GM19351 (cell line): ENCODE measurements at regions not wholly inside any gene's neighbourhood (a gene's known extent, or its start where the extent isn't known, plus 50 kb on each side); places are given as distances from the start of the nearest gene placed in this dataset.
"Not testable (repeated sequence)": the region's sequence is repeated elsewhere in the genome, so short reads cannot be mapped to it uniquely, and the experiment has no call there.

Source experiments
- ATAC-seq: cut with Tn5 transposase; IDR thresholded peaks from one replicate; pipeline ENCODE4 v1.9.1; 2021; ENCODE audit warnings: mild to moderate bottlenecking, moderate library complexity; ENCODE audit not compliant: unreplicated experiment

DNA sequence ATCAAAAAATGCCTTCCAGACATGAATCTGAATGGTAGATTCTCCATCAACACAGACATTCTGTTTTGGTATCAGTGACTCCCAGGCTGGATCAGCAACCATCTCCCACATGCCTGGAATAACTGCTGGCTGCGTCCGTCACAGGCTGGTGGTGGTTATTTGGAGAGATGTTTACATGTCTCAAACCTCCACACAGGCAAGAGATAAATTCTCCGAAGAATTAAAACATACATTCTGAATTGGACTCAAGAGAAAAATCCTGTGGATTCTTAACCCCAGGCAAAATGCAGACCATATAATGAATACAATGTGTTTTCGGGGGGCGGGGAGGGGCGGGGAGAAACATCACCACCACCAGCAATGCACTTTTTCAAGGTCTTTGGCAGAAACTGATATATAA lies 108.2 kb downstream of the THBS2 start:
- no peak for ATAC-seq

DNA sequence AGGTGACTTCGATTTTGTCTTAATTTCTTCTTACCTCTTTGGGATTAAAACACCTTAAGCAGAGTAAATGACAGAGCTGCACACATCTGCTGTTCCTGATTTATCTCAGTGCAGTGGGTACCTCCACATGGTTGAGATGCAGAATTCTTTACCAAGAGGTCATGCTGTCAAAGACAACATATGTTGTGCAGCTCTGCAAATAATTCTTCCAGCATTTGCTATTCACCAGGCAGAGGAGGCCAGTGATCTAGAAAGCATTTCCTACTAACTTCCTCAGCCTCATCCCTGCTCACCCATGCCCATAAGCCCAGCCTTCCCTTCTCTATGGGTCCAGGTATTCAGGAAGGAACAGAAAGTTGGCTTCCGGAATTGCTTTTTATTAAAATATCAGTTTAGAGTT lies 109.3 kb downstream of the THBS2 start:
- no peak for ATAC-seq

DNA sequence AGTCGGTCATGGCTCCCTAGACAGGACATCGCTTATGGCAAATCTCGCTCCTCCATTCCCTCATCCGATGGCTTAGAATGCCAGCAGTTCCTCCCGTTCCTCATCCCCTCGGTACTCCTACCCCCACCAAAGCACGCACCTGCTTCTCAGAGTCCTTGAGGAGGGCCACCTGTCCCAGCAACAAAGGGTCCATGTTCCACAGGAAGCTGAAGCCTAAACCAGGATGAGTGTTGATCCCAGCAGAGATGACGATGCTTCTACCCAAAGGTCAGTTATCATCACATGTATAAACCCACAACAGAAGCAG lies 111.2 kb downstream of the THBS2 start:
- no peak for ATAC-seq

DNA sequence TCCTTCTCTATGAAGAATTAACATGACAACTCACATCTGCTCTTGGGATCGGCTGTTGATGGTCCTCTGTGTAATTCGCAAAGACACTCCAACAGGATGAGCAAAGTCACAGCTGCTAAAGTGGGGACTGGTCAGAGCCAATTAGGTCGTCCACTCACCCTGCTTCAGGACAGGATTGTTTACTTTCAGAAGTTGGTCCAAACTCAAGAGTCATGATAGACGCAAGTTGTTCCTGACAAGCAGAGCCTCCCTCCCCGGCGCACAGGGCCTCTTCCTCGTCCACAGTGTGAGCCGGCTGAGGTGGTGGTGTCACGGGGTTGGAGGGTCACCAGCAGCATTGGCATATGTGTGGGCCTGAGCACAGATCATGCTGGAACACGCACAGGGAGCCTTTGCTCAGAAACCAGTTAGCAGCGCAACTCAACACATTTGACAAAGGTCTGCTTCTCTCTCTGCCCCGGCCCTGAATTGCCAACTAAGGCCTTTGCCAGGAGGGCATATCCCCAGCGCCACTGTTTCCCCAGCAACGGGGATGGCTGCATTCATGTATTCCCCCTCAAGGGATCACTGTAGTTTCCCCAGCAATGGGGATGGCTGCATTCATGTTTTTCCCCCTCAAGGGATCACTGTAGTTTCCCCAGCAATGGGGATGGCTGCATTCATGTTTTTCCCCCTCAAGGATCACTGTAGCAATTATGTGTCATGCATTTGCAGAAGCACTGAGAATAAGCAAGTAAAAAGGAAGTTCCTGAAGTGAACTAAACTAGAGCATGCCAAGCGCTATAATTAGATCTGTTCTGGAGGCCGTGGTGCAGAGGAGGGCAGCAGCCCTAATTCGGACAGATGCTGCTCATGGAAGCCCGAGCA lies 111.7 kb downstream of the THBS2 start:
- ATAC-seq, result no peak

DNA sequence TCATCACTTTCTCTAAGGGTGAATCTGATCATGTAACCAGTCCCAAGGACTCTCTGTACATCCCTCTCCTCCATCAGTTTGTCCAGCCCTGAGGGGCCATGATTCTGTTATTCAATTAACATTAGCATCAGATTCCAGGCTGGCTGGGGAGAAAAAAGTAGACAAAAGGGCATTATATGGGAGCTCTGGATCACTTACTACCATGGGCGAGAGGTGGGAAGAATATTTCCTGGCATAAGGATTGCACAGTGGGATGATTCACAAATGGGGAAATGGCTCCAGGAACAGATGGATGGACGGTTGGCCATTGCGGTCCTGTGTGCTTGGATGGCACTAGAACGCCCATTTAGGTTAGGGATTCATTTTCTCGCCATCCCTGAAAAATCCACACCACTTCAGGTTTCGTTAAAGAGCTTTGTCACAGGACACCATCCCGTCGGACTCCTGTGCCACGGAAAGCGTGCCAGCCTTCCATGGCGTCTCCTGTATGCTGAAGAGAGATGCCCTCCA lies 112.6 kb downstream of the THBS2 start:
- ATAC-seq, result no peak

DNA sequence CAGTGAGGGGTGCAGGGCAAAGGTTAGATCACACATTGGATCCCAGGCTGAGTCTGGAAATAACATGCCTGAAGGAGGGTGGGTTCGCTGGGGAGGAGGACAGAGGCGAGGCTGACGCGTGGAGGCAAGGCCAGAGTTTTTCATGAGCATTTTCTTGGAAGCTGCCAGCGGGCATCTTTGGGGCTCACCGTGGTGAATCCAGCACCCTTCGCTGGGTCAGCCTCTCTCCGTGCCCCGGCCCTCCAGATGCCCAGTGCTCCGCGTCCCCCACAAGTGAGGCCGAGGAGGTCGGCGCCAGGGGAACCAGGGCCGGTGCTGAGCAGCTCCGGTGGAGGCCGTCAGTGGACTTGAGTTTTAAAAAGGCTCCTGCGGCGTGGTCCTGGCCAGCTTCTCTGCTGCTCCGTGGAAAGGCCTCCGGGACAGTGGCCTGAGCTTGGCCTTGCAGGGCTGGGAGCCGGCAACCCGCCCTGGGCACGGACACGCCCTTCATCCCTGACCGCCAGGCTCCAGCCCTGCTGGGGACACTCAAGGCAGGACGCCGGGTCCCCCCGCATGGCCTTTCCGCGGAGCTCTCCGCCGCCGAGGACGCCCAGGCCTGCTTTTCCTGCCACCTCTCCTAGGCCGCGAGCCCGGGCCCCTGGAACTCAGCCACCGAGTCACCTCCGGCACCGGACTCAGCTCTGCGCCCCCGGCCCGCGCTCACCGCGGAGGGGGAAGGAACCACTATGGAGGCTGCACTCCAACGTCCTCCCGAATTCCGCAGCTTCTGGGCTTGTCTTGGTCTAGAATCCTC lies 114.3 kb downstream of the THBS2 start:
- no peak for ATAC-seq

DNA sequence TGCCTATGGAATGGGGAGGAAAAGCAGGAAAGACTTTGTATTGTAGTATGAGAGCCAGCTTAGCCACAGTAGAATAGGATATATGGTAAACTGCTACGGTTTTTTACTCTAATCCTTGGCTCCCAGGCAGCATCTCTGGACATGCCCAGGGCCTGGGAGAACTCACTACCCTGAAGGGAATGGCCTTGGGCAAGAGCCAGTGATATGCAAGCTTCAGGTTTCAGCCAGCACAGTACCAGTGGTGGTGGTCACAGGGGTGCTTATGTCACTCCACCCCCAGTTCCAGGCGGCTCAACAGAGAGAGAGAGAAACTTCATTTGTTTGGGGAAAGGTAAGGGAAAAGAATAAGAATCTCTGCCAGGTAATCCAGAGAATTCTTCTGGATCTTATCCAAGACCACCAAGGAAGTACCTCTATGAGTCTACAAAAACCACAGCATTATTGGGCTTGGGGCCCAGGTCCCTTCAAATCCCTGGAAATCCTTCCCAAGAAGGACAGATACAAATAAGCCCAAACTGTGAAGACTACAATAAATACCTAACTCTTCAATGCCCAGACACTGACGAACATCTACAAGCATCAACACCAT lies 121.2 kb downstream of the THBS2 start:
- no peak for ATAC-seq

DNA sequence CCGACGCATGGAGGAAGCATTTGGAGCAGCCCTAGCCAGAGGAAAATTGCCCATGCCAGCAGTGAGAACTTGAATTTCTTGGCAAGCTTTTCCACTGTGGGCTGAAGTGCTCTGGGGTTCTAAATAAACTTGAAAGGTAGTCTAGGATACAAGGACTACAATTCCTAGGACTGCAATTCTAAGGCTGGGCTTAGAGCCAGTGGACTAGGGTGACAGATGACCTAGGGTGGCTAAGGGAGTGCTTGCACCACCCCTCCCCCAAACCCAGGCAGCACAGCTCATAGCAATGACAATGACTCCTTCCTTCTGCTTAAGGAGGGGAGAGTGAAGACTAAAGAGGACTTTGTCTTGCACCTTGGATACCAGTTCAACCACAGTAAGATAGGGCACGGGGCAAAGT lies 122.3 kb downstream of the THBS2 start:
- no peak for ATAC-seq

DNA sequence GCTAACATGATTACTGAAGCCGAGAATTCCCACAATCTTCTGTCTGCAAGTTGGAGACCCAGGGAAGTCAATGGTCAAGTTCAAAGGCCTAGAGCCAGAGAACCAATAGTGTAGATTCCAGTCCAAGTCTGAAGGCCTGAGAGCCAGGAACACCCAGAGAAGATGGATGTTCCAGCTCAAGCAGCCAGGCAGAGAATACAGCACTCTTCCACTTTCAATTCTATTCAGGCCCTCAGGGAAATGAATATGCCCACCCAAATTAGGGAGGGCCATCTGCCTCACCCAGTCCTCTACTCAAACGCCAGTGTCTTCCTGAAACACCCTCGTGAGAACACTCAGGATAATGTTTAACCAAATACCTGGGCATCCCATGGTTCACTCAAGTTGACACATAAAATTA lies 123.5 kb downstream of the THBS2 start:
- ATAC-seq, result no peak

DNA sequence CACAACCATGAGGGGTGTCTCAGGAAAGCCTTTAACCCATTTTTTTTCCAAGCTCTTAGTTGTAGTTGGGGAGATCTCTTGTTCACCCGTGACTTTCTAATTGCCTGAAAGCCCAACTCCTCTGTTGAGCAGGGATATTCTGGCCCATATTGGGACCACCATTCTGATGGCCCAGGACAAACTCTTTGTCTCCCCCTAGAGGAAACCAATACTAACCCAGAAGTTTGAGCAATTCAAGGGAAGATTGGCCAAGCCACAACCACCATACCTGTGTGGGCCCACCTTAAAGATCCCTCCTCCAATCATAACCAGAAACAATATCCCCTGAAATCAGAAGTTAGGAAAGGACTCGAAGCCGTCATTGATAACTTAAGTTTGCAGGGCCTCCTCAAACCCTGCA lies 132.6 kb downstream of the THBS2 start:
- no peak for ATAC-seq

DNA sequence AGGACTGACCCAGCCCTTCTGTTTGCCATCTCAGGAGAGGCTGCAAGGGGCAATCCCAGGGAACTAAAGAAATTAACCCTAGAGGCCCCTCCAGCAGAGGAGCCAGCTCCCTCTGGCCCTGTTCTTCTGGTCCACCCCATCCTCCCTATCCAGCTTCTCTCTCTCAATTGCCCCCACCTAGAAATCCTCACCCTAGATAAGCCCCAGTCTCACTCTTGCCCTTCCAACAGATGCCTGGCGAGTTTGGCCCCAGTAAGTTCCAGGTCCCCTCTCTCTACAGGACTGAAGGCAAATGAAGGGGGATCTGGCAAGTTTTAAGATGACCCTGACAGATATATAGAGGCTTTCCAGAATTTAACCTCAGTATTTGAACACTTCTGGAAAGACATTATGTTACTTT lies 134.0 kb downstream of the THBS2 start:
- no peak for ATAC-seq

DNA sequence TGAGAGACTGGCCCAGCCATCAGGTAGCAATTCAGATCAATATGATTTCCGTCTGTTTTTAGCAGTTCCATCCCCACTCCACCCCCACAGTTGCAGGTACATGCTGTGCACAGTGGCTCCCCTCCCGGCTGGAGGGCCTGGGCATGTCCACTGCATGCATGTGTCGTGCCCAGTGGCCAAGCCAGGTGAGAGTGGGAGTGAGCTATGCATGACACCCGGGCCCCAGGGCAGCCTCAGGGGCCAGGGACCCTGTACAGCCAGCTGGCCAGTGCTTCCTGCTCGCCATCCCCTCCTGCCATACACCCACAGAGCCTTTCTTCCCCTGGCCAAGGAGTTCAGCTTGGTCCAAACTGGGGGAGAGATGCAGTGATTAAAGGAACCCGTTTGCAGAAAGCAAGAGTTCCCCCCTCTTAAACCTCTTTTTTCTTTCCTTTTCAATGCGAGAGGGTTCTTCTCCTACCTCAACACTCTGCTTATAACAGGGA lies 135.3 kb downstream of the THBS2 start:
- no peak for ATAC-seq

DNA sequence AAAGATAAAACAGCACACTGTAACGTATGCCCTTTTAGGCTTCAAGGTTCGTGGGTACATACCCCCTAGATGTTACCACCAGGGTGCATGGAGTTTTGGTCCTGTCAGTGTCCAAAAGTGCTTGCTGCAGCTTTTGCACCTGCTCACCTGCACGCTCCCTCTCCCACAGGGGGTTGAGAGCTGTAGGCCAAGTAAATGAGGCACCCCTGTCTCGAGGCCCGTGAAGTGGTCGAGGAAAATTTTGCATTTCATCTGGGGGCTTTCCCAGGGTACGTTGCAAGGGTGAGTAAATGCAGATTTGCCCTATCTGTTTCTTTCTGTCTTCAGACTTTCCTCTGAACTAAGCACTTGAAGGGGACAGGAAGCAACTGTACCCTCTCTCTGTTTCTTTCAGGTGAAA lies 136.0 kb downstream of the THBS2 start:
- ATAC-seq, result no peak

DNA sequence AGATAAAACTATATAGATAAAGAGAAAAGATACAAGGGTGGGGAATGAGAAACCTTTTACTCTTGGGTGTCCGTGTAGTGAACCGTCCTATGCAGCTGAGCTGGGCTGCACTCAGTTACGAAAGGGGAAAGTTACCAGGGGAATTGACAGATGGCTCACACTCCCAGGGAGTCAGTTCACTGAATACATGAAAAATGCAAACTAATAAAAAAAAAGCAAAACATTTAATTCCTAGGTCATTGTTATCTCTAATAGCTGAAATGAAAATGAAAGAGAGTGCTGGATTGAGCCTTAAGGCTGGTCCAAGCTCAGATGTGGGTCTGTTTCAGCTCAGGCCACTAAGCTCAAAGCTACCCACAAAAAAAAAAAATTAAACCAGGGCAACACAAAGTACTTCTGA lies 138.0 kb downstream of the THBS2 start:
- ATAC-seq, result no peak

DNA sequence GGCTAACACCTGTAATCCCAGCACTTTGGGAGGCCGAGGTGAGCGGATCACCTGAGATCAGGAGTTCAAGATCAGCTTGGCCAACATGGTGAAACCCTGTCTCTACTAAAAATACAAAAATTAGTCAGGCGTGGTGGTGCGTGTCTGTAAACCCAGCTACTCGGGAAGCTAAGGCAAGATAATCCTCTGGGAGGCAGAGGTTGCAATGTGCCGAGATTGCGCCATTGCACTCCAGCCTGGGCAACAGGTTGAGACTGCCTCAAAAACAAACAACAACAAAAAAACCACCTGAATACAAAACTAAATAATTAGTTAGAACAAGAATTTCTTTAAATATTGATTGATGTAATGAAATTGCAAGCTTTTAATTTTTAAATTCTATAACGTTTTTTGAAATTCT lies 139.0 kb downstream of the THBS2 start:
- ATAC-seq, result not testable (repeated sequence)

DNA sequence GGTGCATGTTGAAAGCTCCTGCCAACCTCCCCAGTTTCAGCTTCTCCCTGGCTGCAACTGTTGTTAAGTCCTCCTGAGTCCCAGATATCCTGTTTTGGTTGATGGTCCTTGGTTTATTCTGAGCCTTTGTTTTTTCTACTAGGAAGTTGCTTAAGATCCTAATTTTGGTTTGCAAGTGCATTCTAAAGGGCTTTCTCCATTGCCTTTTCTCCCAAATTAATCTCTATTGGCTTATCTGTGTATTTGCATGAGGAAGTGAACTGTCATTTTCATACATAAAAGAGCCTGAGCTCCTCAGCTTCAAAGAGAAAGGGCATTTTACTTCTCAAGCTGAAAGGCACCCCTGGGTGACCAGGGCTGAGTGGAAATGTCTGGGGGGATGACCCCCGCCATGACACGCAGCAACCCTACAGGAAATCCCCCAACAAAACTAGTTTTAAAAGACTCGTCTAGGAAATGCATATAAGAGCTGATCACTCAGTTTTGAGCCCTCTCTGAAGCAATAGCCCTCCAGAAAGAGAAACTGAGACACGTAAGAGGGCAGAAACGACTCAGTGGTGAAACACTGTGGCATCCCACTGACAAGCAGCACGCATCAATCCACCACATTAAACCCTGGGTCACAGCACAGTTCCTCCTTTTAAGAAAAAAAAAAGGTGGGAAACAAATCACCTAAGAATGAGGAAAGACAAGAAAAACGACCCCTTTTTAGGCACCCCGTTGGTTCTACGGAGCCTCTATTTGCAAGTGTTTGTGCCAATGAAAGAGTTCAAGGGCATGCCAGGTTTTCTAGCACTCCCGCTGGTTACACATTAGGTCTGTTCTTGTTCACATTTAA lies 140.9 kb downstream of the THBS2 start:
- peak; percentile 55 for ATAC-seq

DNA sequence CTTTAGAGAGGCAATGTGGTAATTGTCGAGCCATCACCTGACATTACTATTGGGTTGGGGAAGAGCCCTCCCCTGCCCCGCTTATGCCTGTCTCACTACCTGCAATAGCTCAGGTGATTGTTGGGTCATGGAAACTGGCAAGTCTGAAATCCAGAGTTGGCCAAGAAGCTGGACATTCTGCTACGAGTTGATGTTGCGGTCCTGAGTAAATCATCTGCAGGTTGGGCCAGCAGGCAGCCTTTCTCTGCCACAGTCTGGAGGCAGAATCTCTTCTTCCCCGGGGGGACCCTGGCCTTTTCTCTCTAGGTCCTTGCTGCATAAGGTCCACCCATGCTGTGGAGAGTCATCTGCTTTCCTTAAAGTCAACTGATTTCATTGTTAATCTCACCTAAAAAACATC lies 142.4 kb downstream of the THBS2 start:
- ATAC-seq, result no peak

DNA sequence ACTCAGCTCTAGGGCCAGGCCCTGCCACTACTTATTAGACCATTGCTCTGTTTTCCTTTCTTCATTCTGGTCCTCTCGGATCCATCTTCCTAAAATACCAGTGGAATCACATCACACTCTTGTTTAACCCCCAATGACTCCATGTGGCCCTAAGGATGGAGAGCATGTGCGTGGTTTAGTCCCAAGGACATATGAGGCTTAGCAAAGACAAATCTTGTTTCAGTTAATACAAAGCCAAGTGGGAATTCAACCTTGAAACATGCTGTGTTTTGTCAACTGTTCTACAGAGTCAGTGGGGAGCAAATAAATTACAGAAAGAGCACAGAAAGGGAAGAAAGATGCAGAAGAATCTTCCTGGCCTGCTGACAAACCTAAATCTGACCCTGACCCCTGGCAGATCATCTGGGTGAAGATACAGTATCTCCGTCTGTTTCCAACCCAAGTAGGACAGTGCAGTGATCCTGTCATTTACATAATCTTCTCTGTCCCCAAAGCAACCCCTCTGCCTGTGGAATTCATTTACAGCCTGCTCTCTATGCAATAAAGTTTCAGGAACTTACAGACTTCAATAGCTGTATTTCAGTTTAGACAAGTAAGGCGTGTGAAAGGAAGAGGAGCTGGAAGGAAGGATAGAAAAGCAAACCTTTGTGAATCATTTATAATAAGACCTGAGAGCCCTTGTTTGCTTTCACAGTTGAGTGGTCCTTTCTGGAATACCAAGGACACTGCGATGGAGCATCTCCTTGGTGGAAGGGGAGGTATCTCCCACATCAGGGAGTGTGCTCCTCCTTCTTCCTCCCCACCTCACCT lies 144.0 kb downstream of the THBS2 start:
- no peak for ATAC-seq

DNA sequence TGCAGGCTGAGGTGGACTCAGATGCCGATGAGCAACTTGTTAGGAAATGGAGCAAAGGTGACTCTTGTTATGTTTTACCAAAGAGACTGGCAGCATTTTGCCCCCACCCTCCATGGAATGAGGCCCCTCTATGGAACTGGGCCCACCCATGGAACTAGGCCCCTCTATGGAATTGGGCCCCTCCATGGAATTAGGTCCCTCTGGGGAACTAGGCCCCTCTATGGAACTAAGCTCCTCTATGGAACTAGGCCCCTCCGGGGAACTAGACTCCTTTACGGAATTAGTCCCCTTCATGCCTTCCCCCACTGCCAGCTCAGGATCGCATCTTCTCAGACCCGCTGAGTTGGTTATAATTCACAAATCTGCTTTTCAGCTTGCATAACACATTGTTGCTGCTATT lies 144.9 kb downstream of the THBS2 start:
- no peak for ATAC-seq

DNA sequence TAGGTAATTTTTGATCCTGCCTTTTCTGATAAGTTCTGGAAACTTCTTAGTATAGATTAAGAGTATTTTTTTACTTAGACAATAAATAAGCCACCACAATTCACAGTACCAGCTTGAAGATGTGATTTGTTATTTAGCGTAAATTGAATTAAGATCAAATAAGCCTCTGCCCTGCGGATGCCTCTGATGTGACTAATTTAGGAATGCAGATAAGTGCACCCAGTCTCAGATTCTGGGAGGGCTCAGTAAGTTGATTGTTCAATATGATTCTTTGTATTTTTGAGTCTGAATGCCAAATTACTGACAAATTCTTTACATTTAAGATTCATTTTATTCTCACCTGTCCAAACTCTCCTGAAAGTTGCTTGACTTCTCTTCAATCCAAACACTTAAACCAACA lies 147.5 kb downstream of the THBS2 start:
- ATAC-seq, result no peak
